ENCODE measurements at regions not wholly inside any gene's neighbourhood (a gene's known extent, or its start where the extent isn't known, plus 50 kb on each side); places are given as distances from the start of the nearest gene placed in this dataset.
"Not testable (repeated sequence)": the region's sequence is repeated elsewhere in the genome, so short reads cannot be mapped to it uniquely, and the experiment has no call there.

- no peak for FAIRE-seq
Measured at GRCh38 chr15:70382762-70383458, 285.2 kb upstream of the TLE3 start.

- FAIRE-seq = no peak
Measured at GRCh38 chr15:70382009-70382749, 284.5 kb upstream of the TLE3 start.

- FAIRE-seq = no peak
Measured at GRCh38 chr15:70379938-70380883, 282.5 kb upstream of the TLE3 start.

- no peak for FAIRE-seq
Measured at GRCh38 chr15:70379134-70379533, 281.4 kb upstream of the TLE3 start.

- no peak for FAIRE-seq
Measured at GRCh38 chr15:70378126-70379031, 280.7 kb upstream of the TLE3 start.

GRCh38 chr15:70376929-70377691, 279.4 kb upstream of the TLE3 start:
- FAIRE-seq = no peak

GRCh38 chr15:70376031-70376928, 278.6 kb upstream of the TLE3 start:
- FAIRE-seq = no peak

- FAIRE-seq = no peak
Measured at GRCh38 chr15:70375586-70375985, 277.9 kb upstream of the TLE3 start.

- FAIRE-seq = no peak
Measured at GRCh38 chr15:70375006-70375431, 277.3 kb upstream of the TLE3 start.

GRCh38 chr15:70374096-70374495, 276.4 kb upstream of the TLE3 start:
- no peak for FAIRE-seq

- not testable (repeated sequence) for FAIRE-seq
Measured at GRCh38 chr15:70373439-70373838, 275.7 kb upstream of the TLE3 start.

GRCh38 chr15:70367913-70368705, 270.4 kb upstream of the TLE3 start:
- not testable (repeated sequence) for FAIRE-seq

GRCh38 chr15:70364023-70364422, 266.3 kb upstream of the TLE3 start:
- FAIRE-seq = not testable (repeated sequence)

- no peak for FAIRE-seq
Measured at GRCh38 chr15:70362886-70363285, 265.2 kb upstream of the TLE3 start.

- FAIRE-seq = no peak
Measured at GRCh38 chr15:70362350-70362749, 264.6 kb upstream of the TLE3 start.

GRCh38 chr15:70361891-70362290, 264.2 kb upstream of the TLE3 start:
- FAIRE-seq = no peak

- no peak for FAIRE-seq
Measured at GRCh38 chr15:70361106-70361505, 263.4 kb upstream of the TLE3 start.

- no peak for FAIRE-seq
Measured at GRCh38 chr15:70358871-70359647, 261.3 kb upstream of the TLE3 start.
